ENCODE measurements at regions not wholly inside any gene's neighbourhood (a gene's known extent, or its start where the extent isn't known, plus 50 kb on each side); places are given as distances from the start of the nearest gene placed in this dataset.

- H3K4me1 Mint-ChIP-seq, result no peaks in the 10 kb centered on the region
- Histone ChIP-seq H3K27me3 (ENCODE audit: control insufficient read depth in 2 of 2, insufficient read depth in 2 of 2, low read length in 2 of 2) (no peaks in the 10 kb centered on the region), H3K4me3 (replicated peaks in 1 of 3; ENCODE audit: low read depth in 2 of 3, low read length in 3 of 3) (no peak overlapping the region), H3K36me3 (replicated peaks in 1 of 2; ENCODE audit: control insufficient read depth in 1 of 2, insufficient read depth in 2 of 2, low read length in 2 of 2) (no peaks in the 10 kb centered on the region), H3K9me3 (replicated peaks in 1 of 2; ENCODE audit: control insufficient read depth in 1 of 2, insufficient read depth in 1 of 2, low read length in 2 of 2) (peaks cover 5 to 8% of the 10 kb centered on the region in 2 donors), H3K4me1 (ENCODE audit: control insufficient read depth in 1 of 2, insufficient read depth in 2 of 2, low read length in 2 of 2) (no peaks in the 10 kb centered on the region), H3K79me2 (ENCODE audit: insufficient read depth, low read length) (no peaks in the 10 kb centered on the region), H3K4me2 (replicated peaks; ENCODE audit: extremely low read depth, low read length, poor library complexity, severe bottlenecking) (no peak overlapping the region), H3K27ac (ENCODE audit: low read depth in 1 of 2, low read length in 2 of 2) (no peak overlapping the region), H4K20me1 (ENCODE audit: insufficient read depth, low read length) (no peaks in the 10 kb centered on the region), H3K9ac (ENCODE audit: insufficient read depth, low read length, poor library complexity, severe bottlenecking) (no peak overlapping the region), H2AFZ (ENCODE audit: insufficient read depth, low read depth, low read length, poor library complexity, severe bottlenecking) (no peak overlapping the region)
- DNase-seq, result no peak
- H3K36me3 Mint-ChIP-seq, result no peaks in the 10 kb centered on the region
- H3K27ac Mint-ChIP-seq, result no peak overlapping the region
- peaks cover 2 to 20% (median 7%) of the 10 kb centered on the region in 7 donors for H3K9me3 Mint-ChIP-seq
- peaks cover 0 to 2% (median 0%) of the 10 kb centered on the region in 3 donors for H3K27me3 Mint-ChIP-seq (ENCODE audit: low read depth in 3 of 3)
- H3K4me3 Mint-ChIP-seq, result no peak overlapping the region
- intact Hi-C loops (cut with micrococcal nuclease), result no loop called here
- no peak for TF ChIP-seq CTCF (IDR thresholded peaks at IDR 0.05)
Measured at GRCh38 chr12:61414470-61414869, 845.7 kb upstream of the USP15 start.

DNA sequence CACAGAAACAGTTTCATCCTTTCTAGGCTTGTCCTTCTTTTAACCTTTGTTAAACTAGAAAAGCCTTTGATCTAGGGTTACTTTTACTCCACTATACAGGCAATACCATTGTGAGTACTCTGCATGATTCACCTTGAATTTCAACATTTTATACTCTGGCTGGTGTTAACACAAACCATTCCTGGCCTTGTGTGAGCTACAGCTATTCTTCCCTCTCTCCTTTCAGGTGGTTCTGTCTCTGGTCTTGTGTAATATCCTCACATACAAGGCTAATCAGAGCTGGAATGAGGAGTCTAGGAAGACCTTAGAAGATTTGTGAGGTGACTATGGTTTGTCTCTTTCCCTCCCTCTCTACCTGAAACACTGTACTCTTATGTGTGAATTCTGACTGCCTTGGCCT is 837.4 kb upstream of the USP15 start:
- H3K27ac Mint-ChIP-seq, result no peak overlapping the region
- intact Hi-C loops (cut with micrococcal nuclease), result no loop called here

More for the DNA sequence above, 837.4 kb upstream of the USP15 start:
- no peaks in the 10 kb centered on the region for H4K20me1 ChIP-seq (ENCODE audit: insufficient read depth, low read length)
- no peak overlapping the region for H3K27ac ChIP-seq (ENCODE audit: low read depth in 1 of 2, low read length in 2 of 2)
- H3K27me3 ChIP-seq (ENCODE audit: control insufficient read depth in 2 of 2, insufficient read depth in 2 of 2, low read length in 2 of 2), result no peaks in the 10 kb centered on the region
- H3K79me2 ChIP-seq (ENCODE audit: insufficient read depth, low read length), result no peaks in the 10 kb centered on the region
- H3K4me2 ChIP-seq (replicated peaks; ENCODE audit: extremely low read depth, low read length, poor library complexity, severe bottlenecking), result no peak overlapping the region
- no peak overlapping the region for H2AFZ ChIP-seq (ENCODE audit: insufficient read depth, low read depth, low read length, poor library complexity, severe bottlenecking)
- H3K4me3 ChIP-seq (replicated peaks in 1 of 3; ENCODE audit: low read depth in 2 of 3, low read length in 3 of 3), result no peak overlapping the region
- H3K36me3 ChIP-seq (replicated peaks in 1 of 2; ENCODE audit: control insufficient read depth in 1 of 2, insufficient read depth in 2 of 2, low read length in 2 of 2), result no peaks in the 10 kb centered on the region
- no peaks in the 10 kb centered on the region for H3K4me1 ChIP-seq (ENCODE audit: control insufficient read depth in 1 of 2, insufficient read depth in 2 of 2, low read length in 2 of 2)
- H3K9ac ChIP-seq (ENCODE audit: insufficient read depth, low read length, poor library complexity, severe bottlenecking), result no peak overlapping the region
- Mint-ChIP-seq H3K4me1 (no peaks in the 10 kb centered on the region), H3K27me3 (ENCODE audit: low read depth in 3 of 3) (peaks cover 0 to 2% (median 0%) of the 10 kb centered on the region in 3 donors), H3K4me3 (no peak overlapping the region), H3K9me3 (peaks cover 4 to 24% (median 13%) of the 10 kb centered on the region in 7 donors), H3K36me3 (no peaks in the 10 kb centered on the region)
- H3K9me3 ChIP-seq (replicated peaks in 1 of 2; ENCODE audit: control insufficient read depth in 1 of 2, insufficient read depth in 1 of 2, low read length in 2 of 2), result peaks cover 8 to 9% of the 10 kb centered on the region in 2 donors
- no peak for TF ChIP-seq CTCF (IDR thresholded peaks at IDR 0.05)
- DNase-seq, result no peak

Data from CD14-positive monocyte (primary cell).